ENCODE measurements at regions not wholly inside any gene's neighbourhood (a gene's known extent, or its start where the extent isn't known, plus 50 kb on each side); places are given as distances from the start of the nearest gene placed in this dataset.

DNA sequence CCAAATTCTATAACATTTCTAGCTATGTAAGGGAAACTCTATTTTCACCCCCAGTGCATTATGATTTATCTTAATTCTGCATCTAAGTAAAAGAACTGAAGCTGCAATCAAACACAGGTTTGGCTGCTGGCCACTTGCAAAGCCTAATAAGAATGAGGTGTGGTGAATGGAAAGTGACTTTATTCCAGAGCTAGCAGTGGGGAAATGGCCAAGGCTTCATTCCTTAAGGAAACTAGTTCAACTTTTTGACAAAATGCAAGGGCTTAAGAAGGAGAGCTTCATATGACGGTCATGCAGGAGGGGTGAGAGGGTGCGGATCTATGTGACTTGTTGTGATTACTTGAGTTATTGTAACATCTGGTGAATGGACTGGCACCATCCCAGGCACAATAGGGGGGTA is 1802.0 kb downstream of the SUCLG1 start:
- no peaks in the 10 kb centered on the region for H3K27me3 ChIP-seq
- H3K9ac ChIP-seq (ENCODE audit: low read depth in 2 of 2, low read length in 2 of 2), result no peak overlapping the region
- H3K4me3 ChIP-seq, result no peak overlapping the region
- DNase-seq, result no peak
- H3K27ac ChIP-seq, result no peak overlapping the region
- no peaks in the 10 kb centered on the region for H3K9me3 ChIP-seq
- H3K4me1 ChIP-seq, result no peaks in the 10 kb centered on the region
- no peaks in the 10 kb centered on the region for H3K36me3 ChIP-seq
- TF ChIP-seq, protein P1, sequence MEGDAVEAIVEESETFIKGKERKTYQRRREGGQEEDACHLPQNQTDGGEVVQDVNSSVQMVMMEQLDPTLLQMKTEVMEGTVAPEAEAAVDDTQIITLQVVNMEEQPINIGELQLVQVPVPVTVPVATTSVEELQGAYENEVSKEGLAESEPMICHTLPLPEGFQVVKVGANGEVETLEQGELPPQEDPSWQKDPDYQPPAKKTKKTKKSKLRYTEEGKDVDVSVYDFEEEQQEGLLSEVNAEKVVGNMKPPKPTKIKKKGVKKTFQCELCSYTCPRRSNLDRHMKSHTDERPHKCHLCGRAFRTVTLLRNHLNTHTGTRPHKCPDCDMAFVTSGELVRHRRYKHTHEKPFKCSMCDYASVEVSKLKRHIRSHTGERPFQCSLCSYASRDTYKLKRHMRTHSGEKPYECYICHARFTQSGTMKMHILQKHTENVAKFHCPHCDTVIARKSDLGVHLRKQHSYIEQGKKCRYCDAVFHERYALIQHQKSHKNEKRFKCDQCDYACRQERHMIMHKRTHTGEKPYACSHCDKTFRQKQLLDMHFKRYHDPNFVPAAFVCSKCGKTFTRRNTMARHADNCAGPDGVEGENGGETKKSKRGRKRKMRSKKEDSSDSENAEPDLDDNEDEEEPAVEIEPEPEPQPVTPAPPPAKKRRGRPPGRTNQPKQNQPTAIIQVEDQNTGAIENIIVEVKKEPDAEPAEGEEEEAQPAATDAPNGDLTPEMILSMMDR (IDR thresholded peaks at IDR 0.05), result no peak
- intact Hi-C loops (cut with DNase I), result no loop called here

DNA sequence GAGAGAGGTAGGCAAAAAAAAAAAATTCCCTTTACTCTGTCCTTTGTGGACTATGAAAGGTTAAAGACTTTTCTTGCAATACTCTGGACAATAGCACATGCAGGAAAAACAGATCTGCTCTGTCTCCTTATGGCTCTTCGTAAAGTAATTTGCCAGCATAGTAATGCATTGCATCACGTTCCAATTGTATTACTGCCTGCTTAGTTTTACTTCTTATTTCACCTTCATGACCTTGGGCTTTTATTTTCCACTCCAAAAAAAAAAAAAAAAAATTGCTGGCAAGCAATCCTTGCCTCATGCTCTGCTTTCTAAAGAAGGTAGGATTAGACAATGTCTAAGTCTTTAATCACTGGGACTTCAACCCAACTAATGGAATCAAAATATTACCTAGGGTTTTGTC is 1802.7 kb downstream of the SUCLG1 start:
- Histone ChIP-seq H3K9ac (ENCODE audit: low read depth in 2 of 2, low read length in 2 of 2) (no peak overlapping the region), H3K9me3 (no peaks in the 10 kb centered on the region), H3K4me3 (no peak overlapping the region), H3K36me3 (no peaks in the 10 kb centered on the region), H3K4me1 (no peaks in the 10 kb centered on the region), H3K27me3 (no peaks in the 10 kb centered on the region), H3K27ac (no peak overlapping the region)
- DNase-seq, result no peak
- TF ChIP-seq, protein P1 (IDR thresholded peaks at IDR 0.05), result no peak
- intact Hi-C loops (cut with DNase I), result no loop called here

GRCh38 chr2:82652117-82652516 is 1807.0 kb downstream of the SUCLG1 start:
- DNase-seq, result no peak

DNA sequence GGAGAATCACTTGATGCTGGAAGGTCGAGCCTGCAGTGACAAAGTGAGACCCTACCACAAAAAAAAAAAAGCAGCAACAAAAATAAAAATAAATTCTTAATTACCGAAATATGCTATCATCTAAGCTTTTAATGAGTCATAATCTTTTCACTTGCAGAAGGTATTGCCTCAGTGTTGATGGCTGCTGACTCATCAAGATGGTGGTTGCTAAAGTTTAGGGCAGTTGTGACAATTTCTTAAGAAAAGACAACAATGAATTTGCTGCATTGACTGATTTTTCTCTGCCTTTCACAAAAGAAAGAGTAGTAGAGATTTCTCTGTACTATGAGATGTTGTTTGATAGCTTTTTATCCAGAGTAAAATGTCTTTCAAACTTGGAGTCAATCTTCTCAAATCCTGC is 1809.0 kb downstream of the SUCLG1 start:
- TF ChIP-seq, protein P1 (IDR thresholded peaks at IDR 0.05), result no peak
- no peak overlapping the region for H3K9ac ChIP-seq (ENCODE audit: low read depth in 2 of 2, low read length in 2 of 2)
- H3K27me3 ChIP-seq, result no peaks in the 10 kb centered on the region
- intact Hi-C loops (cut with DNase I), result no loop called here
- no peak overlapping the region for H3K27ac ChIP-seq
- no peaks in the 10 kb centered on the region for H3K9me3 ChIP-seq
- no peak overlapping the region for H3K4me3 ChIP-seq
- no peak for DNase-seq
- H3K36me3 ChIP-seq, result no peaks in the 10 kb centered on the region
- H3K4me1 ChIP-seq, result no peaks in the 10 kb centered on the region

More at GRCh38 chr2:82652117-82652516, 1807.0 kb downstream of the SUCLG1 start:
- intact Hi-C loops (cut with DNase I), result no loop called here
- no peaks in the 10 kb centered on the region for H3K4me1 ChIP-seq
- no peak overlapping the region for H3K9ac ChIP-seq (ENCODE audit: low read depth in 2 of 2, low read length in 2 of 2)
- no peaks in the 10 kb centered on the region for H3K27me3 ChIP-seq
- H3K36me3 ChIP-seq, result no peaks in the 10 kb centered on the region
- H3K4me3 ChIP-seq, result no peak overlapping the region
- H3K9me3 ChIP-seq, result no peaks in the 10 kb centered on the region
- TF ChIP-seq, protein P1 (IDR thresholded peaks at IDR 0.05), result no peak
- no peak overlapping the region for H3K27ac ChIP-seq

DNA sequence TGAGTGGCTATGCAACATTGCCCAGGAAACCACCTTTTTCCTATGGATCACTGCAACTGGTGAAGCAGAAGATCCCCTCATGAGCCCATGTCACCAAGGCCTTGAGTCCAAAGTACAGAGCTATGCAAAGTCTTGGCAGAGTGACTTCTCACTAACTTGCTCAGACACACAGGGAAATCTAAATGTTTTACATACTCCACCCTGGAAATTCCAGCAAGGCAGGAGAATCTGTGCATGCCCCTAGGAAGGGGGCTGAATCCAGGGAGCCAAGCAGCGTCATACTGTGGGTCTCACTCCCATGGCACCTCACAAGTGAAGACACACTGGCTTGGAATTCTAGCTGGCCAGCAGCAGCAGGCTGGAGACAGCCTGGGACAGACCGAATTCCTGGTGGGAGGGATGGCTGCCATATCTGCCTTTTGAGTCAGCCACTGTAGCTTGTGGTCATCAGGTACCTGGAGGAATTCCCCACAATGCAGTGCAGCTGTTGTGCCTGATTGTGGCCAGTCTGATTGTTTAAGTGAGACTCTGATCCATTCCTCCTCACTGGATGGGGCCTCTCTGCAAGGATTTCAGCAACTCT is 1817.4 kb downstream of the SUCLG1 start:
- no peak for DNase-seq
- Histone ChIP-seq H3K36me3 (no peaks in the 10 kb centered on the region), H3K9ac (ENCODE audit: low read depth in 2 of 2, low read length in 2 of 2) (no peak overlapping the region), H3K4me1 (no peaks in the 10 kb centered on the region), H3K9me3 (no peaks in the 10 kb centered on the region), H3K4me3 (no peak overlapping the region), H3K27me3 (no peaks in the 10 kb centered on the region), H3K27ac (no peak overlapping the region)
- TF ChIP-seq, protein P1 (IDR thresholded peaks at IDR 0.05), result no peak
- intact Hi-C loops (cut with DNase I), result no loop called here
